IPS-15b (cell line): ENCODE measurements at regions not wholly inside any gene's neighbourhood (a gene's known extent, or its start where the extent isn't known, plus 50 kb on each side); places are given as distances from the start of the nearest gene placed in this dataset.

Experiments used
- H3K27me3 ChIP-seq: one replicate; pipeline ENCODE4 v1.6.1; 2013; ENCODE audit warnings: low read length; ENCODE audit not compliant: control insufficient read depth, insufficient read depth
- H3K36me3 ChIP-seq: one replicate; pipeline ENCODE4 v1.6.1; 2013; ENCODE audit warnings: low read length; ENCODE audit not compliant: control insufficient read depth, insufficient read depth
- H3K4me1 ChIP-seq: one replicate; pipeline ENCODE4 v1.6.1; 2013; ENCODE audit warnings: mild to moderate bottlenecking, low read length; ENCODE audit not compliant: control insufficient read depth, insufficient read depth
- H3K4me3 ChIP-seq: one replicate; pipeline ENCODE4 v1.5.1; 2013; ENCODE audit warnings: low read depth, low read length
- H3K9ac ChIP-seq: one replicate; pipeline ENCODE4 v1.6.1; 2013; ENCODE audit warnings: low read depth, mild to moderate bottlenecking, low read length
- H3K9me3 ChIP-seq: one replicate; pipeline ENCODE4 v1.6.1; 2013; ENCODE audit warnings: mild to moderate bottlenecking, low read length; ENCODE audit not compliant: control insufficient read depth, insufficient read depth

DNA sequence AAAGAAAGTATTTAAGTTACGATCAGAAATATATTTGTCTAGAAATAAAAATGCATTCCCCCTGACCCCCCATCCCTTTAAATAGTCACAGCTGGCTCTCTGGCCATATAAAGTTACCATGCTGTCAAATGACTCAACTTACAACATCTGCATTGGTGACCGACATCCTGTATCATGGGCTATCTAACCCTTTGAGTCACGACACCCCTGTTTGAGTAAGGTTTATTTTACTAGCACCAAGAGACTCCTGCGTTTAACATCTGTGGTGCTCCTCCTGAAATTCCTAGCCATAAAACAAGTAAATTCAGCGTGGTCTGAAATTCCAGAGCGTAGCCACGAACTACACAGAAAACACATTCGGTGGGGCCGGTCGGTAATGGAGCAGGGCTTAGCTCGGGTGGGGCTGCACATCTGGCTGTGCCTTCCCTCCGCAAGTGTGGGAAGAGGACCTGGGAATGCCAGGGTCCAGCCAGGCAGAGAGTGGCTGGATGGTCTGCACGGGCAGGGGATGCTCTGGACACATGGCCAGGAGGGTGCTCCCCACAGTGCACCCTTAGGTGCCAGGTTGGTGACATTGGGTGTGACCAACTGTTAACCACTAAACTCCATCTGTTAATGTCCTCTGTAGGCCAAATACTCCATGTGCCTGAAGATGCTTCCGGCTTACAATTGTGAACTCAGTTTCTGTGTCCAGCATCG, 53.0 kb upstream of the CLDN14 start:
- Histone ChIP-seq H3K9me3 (no peaks in the 10 kb centered on the region), H3K4me3 (no peak overlapping the region), H3K9ac (no peak overlapping the region), H3K36me3 (no peaks in the 10 kb centered on the region), H3K27me3 (no peaks in the 10 kb centered on the region), H3K4me1 (peaks cover 3% of the 10 kb centered on the region)

DNA sequence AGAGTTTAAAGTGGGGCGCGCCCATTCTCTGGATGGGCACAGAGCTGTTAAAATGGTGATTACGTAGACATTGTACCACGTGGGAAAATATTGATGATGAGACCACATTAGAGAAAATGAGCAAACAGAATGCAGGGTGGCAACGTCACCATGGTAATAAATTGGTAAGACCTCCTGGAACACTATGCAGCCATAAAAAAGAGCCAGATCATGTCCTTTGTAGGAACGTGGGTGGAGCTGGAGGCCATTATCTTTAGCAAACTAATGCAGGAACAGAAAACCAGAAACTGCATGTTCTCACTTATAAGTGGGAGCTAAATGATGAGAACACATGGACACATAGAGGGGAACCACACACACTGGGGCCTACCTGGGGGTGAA, 53.5 kb upstream of the CLDN14 start:
- Histone ChIP-seq H3K36me3 (no peaks in the 10 kb centered on the region), H3K9ac (no peak overlapping the region), H3K9me3 (no peaks in the 10 kb centered on the region), H3K27me3 (no peaks in the 10 kb centered on the region), H3K4me1 (peaks cover 3% of the 10 kb centered on the region), H3K4me3 (no peak overlapping the region)

DNA sequence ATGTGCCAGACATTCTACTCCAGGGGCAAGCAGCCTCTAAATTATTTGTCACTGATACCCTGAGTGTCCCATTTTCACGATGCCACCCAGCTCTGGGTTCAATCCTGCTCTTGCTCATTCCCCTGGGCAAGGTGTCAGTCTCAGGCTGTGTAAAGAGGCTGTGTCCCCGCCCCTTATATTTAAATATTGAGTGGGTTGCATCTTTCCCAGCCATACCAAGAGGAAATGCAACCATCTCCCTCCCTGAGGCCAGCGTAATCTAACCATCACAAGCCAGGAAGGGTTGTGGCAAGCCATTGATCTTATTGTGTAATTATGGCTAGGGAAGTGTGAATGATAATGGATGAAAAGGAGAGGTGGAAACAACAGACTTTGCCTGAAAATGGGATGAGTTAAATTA, 54.7 kb upstream of the CLDN14 start:
- Histone ChIP-seq H3K9ac (no peak overlapping the region), H3K9me3 (no peaks in the 10 kb centered on the region), H3K27me3 (no peaks in the 10 kb centered on the region), H3K36me3 (no peaks in the 10 kb centered on the region), H3K4me3 (no peak overlapping the region), H3K4me1 (peaks cover 3% of the 10 kb centered on the region)

DNA sequence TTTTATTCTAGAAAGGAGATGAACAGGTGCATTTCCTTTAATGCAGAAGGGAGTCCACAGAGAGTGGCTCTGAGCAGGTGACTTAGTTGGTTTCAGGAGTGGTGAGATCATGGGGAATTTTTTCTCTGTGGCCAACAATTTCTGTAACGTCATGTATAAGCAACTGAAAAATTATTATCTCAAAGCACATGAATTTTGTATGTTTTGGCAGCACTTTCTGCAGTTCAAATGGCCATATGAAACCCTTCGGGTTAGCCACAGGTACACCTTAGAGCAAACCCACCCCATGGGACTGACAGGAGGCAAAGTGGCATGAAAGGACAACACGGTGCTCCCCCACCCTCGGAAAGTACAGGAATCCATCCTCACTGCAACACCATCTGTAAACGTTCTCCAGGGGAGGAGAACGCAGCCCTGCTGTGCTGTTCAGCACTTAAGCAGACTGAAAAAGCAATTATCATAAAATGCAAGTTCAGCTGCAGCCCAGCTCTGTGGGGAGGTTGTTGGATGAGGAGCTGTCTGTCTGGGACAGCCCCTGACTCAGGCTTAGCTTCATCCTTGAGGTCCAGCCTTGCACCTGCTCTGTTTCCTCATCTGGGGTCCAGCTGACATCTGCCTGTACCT, 55.8 kb upstream of the CLDN14 start:
- no peak overlapping the region for H3K9ac ChIP-seq
- H3K36me3 ChIP-seq, result no peaks in the 10 kb centered on the region
- peaks cover 3% of the 10 kb centered on the region for H3K4me1 ChIP-seq
- no peaks in the 10 kb centered on the region for H3K27me3 ChIP-seq
- H3K4me3 ChIP-seq, result no peak overlapping the region
- no peaks in the 10 kb centered on the region for H3K9me3 ChIP-seq

DNA sequence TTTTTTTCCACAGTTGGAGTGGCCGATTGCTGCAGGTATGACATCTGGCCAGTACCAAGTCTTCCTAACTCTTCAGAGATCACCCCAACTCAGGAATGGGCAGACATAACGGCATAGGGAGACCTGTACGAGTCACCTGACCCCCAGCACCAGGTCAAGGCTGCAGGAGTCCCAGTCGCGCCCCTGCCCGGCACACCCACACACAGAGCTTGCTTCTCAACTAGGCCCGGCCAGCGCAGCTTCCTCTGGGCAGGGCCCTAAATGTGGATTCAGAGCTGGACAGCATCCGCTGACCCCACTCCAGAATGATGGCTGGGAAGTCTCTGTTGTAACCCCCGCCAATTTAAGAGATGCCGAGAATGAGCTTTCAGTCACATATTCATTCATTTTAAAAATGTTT, 58.8 kb upstream of the CLDN14 start:
- H3K36me3 ChIP-seq, result no peaks in the 10 kb centered on the region
- no peaks in the 10 kb centered on the region for H3K9me3 ChIP-seq
- H3K9ac ChIP-seq, result no peak overlapping the region
- peaks cover 3% of the 10 kb centered on the region for H3K4me1 ChIP-seq
- H3K27me3 ChIP-seq, result no peaks in the 10 kb centered on the region
- no peak overlapping the region for H3K4me3 ChIP-seq

DNA sequence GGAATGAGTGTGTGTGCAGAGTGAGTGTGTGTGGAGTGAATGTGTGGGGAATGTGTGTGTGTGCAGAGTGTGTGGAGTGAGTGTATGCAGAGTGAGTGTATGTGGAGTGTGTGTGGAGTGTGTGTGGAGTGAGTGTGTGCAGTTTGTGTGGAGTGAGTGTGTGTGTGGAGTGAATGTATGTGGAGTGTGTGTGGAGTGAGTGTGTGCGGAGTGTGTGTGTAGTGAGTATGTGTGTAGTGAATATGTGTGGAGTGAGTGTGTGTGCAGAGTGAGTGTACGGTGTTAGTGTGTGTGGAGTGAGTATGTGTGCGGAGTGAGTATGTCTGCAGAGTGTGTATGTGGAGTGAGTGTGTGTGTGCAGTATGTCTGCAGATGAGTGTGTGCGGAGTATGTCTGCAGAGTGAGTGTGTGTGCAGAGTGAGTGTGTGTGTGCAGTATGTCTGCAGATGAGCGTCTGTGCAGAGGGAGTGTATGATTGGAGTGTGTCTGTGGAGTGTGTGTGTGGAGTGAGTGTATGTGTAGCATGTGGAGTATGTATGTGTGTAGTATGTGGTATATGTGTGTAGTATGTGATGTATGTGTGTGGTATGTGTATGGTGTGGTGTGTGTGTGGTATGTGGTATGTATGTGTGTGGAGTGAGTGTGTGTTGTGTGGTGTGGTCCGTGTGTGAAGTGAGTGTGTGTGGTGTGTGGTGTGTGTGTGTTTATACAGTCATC, 59.7 kb upstream of the CLDN14 start:
- no peak overlapping the region for H3K9ac ChIP-seq
- no peaks in the 10 kb centered on the region for H3K9me3 ChIP-seq
- no peak overlapping the region for H3K4me3 ChIP-seq
- H3K27me3 ChIP-seq, result no peaks in the 10 kb centered on the region
- no peaks in the 10 kb centered on the region for H3K36me3 ChIP-seq
- peaks cover 3% of the 10 kb centered on the region for H3K4me1 ChIP-seq

DNA sequence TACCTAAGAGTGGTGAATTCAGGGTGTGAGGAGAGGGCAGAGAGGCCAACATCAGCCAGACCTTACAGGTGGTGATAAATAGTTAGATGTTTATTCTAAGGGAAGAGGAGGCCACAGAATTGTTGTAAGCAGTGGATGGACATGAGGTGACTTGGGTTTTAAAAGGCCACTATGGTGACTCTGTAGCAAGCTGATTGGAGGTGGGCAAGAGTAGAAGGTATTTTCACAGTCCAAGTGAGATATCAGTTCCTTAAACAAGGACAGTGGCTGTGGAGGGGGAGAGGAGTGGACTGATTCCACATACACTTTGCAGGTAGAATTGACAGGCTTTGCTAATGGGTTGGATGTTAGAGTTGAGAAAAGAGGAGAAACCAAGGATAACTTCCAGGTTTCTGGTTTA, 60.8 kb upstream of the CLDN14 start:
- peaks cover 3% of the 10 kb centered on the region for H3K4me1 ChIP-seq
- H3K9ac ChIP-seq, result no peak overlapping the region
- H3K9me3 ChIP-seq, result no peaks in the 10 kb centered on the region
- H3K36me3 ChIP-seq, result no peaks in the 10 kb centered on the region
- no peaks in the 10 kb centered on the region for H3K27me3 ChIP-seq
- H3K4me3 ChIP-seq, result no peak overlapping the region

DNA sequence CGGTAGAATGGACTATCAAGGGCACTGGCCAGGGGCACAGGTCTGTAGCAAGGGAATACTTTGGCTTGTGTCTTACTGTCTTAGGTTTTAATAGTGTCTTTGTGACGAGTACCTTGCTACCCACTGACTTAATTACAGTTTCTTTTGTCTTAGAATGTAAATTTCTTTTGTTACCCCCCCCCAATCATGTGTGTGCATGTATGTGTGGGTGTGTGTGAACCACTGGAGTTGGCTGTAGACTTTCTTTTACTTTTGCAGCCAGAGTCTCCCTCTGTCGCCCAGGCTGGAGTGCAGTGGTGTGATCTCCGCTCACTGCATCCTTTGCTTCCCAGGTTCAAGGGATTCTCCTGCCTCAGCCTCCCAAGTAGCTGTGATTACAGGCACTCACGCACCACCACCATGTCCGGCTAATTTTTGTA, 61.8 kb upstream of the CLDN14 start:
- Histone ChIP-seq H3K36me3 (no peaks in the 10 kb centered on the region), H3K9ac (no peak overlapping the region), H3K27me3 (no peaks in the 10 kb centered on the region), H3K9me3 (no peaks in the 10 kb centered on the region), H3K4me3 (no peak overlapping the region), H3K4me1 (no peaks in the 10 kb centered on the region)

DNA sequence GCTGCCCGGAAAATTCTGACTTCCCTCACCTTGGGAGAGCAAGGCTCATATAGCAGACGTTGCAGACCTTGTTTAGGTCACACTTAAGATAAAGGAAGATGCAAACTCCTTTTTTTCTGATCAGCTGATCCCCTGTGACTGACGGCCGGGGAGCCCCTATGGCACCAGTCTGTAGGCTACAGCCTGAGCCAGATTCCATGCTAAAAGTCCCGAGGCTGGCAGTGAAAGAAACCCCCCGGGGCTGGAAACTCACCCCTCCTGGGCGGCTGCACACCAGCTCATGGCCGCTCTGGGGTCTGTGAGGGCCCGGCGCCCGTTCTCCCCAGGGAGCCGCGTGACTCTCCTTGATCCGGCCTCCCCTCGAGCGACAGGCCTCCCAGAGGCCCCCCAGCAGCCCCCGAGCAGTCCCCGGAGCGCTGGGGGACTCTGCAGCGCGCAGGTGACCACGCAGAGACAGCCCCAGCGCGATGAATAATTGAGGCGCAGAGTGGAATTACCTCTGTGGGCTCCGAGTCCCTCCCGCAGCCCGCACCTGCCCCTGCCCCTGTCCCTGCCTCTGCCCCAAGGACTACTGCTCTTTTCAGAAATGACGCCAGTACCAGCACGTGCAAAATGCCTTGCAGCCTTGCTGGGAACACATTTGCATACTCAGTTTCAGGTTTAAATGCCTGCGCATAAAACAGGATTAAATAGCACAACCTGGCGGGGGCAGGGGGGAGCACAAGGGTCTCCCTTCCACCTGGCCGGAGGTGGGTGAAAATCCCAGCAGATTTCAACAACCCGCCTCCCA, 62.6 kb upstream of the CLDN14 start:
- no peaks in the 10 kb centered on the region for H3K9me3 ChIP-seq
- H3K9ac ChIP-seq, result no peak overlapping the region
- H3K4me3 ChIP-seq, result peak overlapping the region; percentile 23
- no peaks in the 10 kb centered on the region for H3K4me1 ChIP-seq
- no peaks in the 10 kb centered on the region for H3K36me3 ChIP-seq
- no peaks in the 10 kb centered on the region for H3K27me3 ChIP-seq

DNA sequence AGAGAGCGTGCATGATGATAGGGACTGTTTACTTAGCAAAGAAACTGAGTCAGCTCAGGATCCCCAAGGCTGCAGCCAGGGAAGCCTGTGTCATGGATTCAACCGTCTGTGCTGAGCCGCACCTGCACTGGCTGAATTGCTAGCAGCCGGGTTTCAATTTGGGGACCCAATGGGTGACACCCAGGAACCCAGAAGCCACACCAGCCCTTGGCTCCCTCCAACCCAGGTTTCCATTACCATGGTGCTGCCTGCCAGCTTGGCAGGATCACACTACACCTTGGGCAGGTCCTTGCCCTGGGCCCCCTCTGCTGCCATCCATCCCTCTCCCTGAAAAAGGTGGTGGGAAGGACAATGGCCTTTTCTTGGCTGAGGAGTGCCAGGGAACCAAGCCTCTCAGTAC, 64.0 kb upstream of the CLDN14 start:
- Histone ChIP-seq H3K9me3 (no peaks in the 10 kb centered on the region), H3K36me3 (no peaks in the 10 kb centered on the region), H3K27me3 (no peaks in the 10 kb centered on the region), H3K4me3 (no peak overlapping the region), H3K9ac (no peak overlapping the region), H3K4me1 (no peaks in the 10 kb centered on the region)

DNA sequence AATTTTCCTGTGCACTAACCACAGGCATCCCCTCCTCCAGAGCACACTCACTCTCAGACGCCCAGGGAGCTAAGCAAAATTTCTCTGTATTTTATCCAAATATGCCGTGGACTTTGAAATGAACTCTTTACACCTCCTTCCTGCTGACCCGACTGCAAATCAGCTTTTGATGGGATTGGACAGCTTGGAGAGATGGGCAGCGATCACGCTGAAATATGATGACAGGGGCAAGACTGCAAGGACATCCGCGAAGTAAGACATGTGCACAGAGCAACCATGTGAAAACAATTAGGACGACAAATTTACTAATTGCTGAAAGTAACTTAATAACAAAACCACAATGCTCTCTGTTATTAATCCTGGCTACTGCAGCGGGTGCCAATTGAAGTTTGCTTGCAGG, 64.6 kb upstream of the CLDN14 start:
- H3K27me3 ChIP-seq, result no peaks in the 10 kb centered on the region
- no peaks in the 10 kb centered on the region for H3K9me3 ChIP-seq
- no peaks in the 10 kb centered on the region for H3K36me3 ChIP-seq
- no peaks in the 10 kb centered on the region for H3K4me1 ChIP-seq
- H3K4me3 ChIP-seq, result no peak overlapping the region
- H3K9ac ChIP-seq, result no peak overlapping the region
